ENCODE measurements at regions not wholly inside any gene's neighbourhood (a gene's known extent, or its start where the extent isn't known, plus 50 kb on each side); places are given as distances from the start of the nearest gene placed in this dataset.

- no peaks in the 10 kb centered on the region for H3K9me3 ChIP-seq (ENCODE audit: control insufficient read depth, insufficient read depth, low read depth, low read length)
- no peak for DNase-seq (ENCODE audit: low read depth in 2 of 2)
- H3K27me3 ChIP-seq (ENCODE audit: control insufficient read depth, insufficient read depth, low read length): no peaks in the 10 kb centered on the region
- no peak overlapping the region for H3K9ac ChIP-seq (ENCODE audit: insufficient read depth, low read length)
- no peaks in the 10 kb centered on the region for H3K79me2 ChIP-seq (ENCODE audit: control insufficient read depth, insufficient read depth, low read length)
- no peaks in the 10 kb centered on the region for H4K20me1 ChIP-seq (ENCODE audit: control insufficient read depth, extremely low read depth, insufficient read depth, low read length)
- H3K4me2 ChIP-seq (ENCODE audit: extremely low read depth, insufficient read depth, low read length): no peak overlapping the region
- no peak overlapping the region for H3K4me3 ChIP-seq (replicated peaks in 1 of 4; ENCODE audit: control extremely low read depth in 1 of 4, insufficient read depth in 1 of 4, low read depth in 3 of 4, low read length in 4 of 4)
- H2AFZ ChIP-seq (ENCODE audit: low read length): no peak overlapping the region
- no peak for TF ChIP-seq EZH2 (IDR thresholded peaks at IDR 0.05; ENCODE audit: low read length, missing control alignments)
- TF ChIP-seq, protein P1, sequence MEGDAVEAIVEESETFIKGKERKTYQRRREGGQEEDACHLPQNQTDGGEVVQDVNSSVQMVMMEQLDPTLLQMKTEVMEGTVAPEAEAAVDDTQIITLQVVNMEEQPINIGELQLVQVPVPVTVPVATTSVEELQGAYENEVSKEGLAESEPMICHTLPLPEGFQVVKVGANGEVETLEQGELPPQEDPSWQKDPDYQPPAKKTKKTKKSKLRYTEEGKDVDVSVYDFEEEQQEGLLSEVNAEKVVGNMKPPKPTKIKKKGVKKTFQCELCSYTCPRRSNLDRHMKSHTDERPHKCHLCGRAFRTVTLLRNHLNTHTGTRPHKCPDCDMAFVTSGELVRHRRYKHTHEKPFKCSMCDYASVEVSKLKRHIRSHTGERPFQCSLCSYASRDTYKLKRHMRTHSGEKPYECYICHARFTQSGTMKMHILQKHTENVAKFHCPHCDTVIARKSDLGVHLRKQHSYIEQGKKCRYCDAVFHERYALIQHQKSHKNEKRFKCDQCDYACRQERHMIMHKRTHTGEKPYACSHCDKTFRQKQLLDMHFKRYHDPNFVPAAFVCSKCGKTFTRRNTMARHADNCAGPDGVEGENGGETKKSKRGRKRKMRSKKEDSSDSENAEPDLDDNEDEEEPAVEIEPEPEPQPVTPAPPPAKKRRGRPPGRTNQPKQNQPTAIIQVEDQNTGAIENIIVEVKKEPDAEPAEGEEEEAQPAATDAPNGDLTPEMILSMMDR (conservative IDR thresholded peaks at IDR 0.05 in 1 of 2, IDR thresholded peaks at IDR 0.05 in 1 of 2; ENCODE audit: low read depth in 1 of 2, low read length in 2 of 2): no peak
- no peaks in the 10 kb centered on the region for H3K36me3 ChIP-seq (ENCODE audit: control insufficient read depth, insufficient read depth, low read length)
- peaks cover 4% of the 10 kb centered on the region for H3K4me1 ChIP-seq (ENCODE audit: control insufficient read depth, extremely low read depth, insufficient read depth, low read length)
- no peak overlapping the region for H3K27ac ChIP-seq (ENCODE audit: insufficient read depth, low read length)
These were observed 145.0 kb downstream of the PTPN20 start for GRCh38 chr10:47056247-47056510.

GRCh38 chr10:47057471-47057870 is 146.2 kb downstream of the PTPN20 start:
- no peak for DNase-seq (ENCODE audit: low read depth in 2 of 2)
- Histone ChIP-seq H2AFZ (ENCODE audit: low read length) (no peak overlapping the region), H3K4me1 (ENCODE audit: control insufficient read depth, extremely low read depth, insufficient read depth, low read length) (peaks cover 4% of the 10 kb centered on the region), H3K36me3 (ENCODE audit: control insufficient read depth, insufficient read depth, low read length) (no peaks in the 10 kb centered on the region), H3K27ac (ENCODE audit: insufficient read depth, low read length) (no peak overlapping the region), H3K4me2 (ENCODE audit: extremely low read depth, insufficient read depth, low read length) (no peak overlapping the region), H3K9me3 (ENCODE audit: control insufficient read depth, insufficient read depth, low read depth, low read length) (no peaks in the 10 kb centered on the region), H3K79me2 (ENCODE audit: control insufficient read depth, insufficient read depth, low read length) (no peaks in the 10 kb centered on the region), H4K20me1 (ENCODE audit: control insufficient read depth, extremely low read depth, insufficient read depth, low read length) (no peaks in the 10 kb centered on the region), H3K4me3 (replicated peaks in 1 of 4; ENCODE audit: control extremely low read depth in 1 of 4, insufficient read depth in 1 of 4, low read depth in 3 of 4, low read length in 4 of 4) (no peak overlapping the region), H3K27me3 (ENCODE audit: control insufficient read depth, insufficient read depth, low read length) (no peaks in the 10 kb centered on the region), H3K9ac (ENCODE audit: insufficient read depth, low read length) (no peak overlapping the region)
- no peak for TF ChIP-seq EZH2 (IDR thresholded peaks at IDR 0.05; ENCODE audit: low read length, missing control alignments)
- TF ChIP-seq, protein P1 (conservative IDR thresholded peaks at IDR 0.05 in 1 of 2, IDR thresholded peaks at IDR 0.05 in 1 of 2; ENCODE audit: low read depth in 1 of 2, low read length in 2 of 2): no peak

DNA sequence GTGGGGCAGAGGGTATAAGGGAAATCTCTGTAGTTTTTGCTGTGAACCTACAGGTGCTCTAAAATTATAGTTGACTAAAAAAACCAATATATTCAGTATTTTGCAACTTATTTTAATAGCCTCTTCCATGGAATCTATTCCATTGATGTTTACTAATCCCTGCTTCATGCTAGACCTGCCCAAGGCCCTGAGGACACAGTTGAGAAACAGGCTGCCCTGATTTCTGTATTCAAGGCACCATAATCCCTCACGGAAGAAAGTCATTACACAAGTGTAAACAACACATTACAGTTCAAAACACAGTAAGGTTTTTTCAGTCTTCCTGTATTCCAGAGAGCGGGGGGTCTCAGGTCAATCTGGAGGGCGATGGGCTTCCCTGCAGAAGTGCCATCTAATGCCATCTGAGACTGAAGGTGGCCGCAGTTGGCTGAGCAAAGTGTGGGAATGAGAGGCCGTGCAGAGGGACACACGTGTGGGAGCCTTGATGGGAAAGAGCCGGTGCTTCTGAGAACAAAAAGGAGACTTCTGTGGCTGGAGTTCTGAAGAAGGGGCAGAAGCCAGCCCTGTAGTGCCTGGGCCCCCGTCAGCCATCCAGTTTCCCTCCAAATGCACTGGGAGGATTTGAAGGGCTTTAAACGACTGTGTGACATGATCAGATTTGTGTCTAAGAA is 146.9 kb downstream of the PTPN20 start:
- no peak for DNase-seq (ENCODE audit: low read depth in 2 of 2)
- H3K4me3 ChIP-seq (replicated peaks in 1 of 4; ENCODE audit: control extremely low read depth in 1 of 4, insufficient read depth in 1 of 4, low read depth in 3 of 4, low read length in 4 of 4): no peak overlapping the region
- H3K9me3 ChIP-seq (ENCODE audit: control insufficient read depth, insufficient read depth, low read depth, low read length): no peaks in the 10 kb centered on the region
- peaks cover 4% of the 10 kb centered on the region for H3K4me1 ChIP-seq (ENCODE audit: control insufficient read depth, extremely low read depth, insufficient read depth, low read length)
- no peaks in the 10 kb centered on the region for H3K36me3 ChIP-seq (ENCODE audit: control insufficient read depth, insufficient read depth, low read length)
- H3K27me3 ChIP-seq (ENCODE audit: control insufficient read depth, insufficient read depth, low read length): no peaks in the 10 kb centered on the region
- no peak overlapping the region for H2AFZ ChIP-seq (ENCODE audit: low read length)
- H4K20me1 ChIP-seq (ENCODE audit: control insufficient read depth, extremely low read depth, insufficient read depth, low read length): no peaks in the 10 kb centered on the region
- TF ChIP-seq EZH2 (IDR thresholded peaks at IDR 0.05; ENCODE audit: low read length, missing control alignments): no peak
- TF ChIP-seq, protein P1 (conservative IDR thresholded peaks at IDR 0.05 in 1 of 2, IDR thresholded peaks at IDR 0.05 in 1 of 2; ENCODE audit: low read depth in 1 of 2, low read length in 2 of 2): no peak
- no peaks in the 10 kb centered on the region for H3K79me2 ChIP-seq (ENCODE audit: control insufficient read depth, insufficient read depth, low read length)
- H3K27ac ChIP-seq (ENCODE audit: insufficient read depth, low read length): no peak overlapping the region
- H3K4me2 ChIP-seq (ENCODE audit: extremely low read depth, insufficient read depth, low read length): no peak overlapping the region
- no peak overlapping the region for H3K9ac ChIP-seq (ENCODE audit: insufficient read depth, low read length)

All from fibroblast of lung (primary cell).